Mesothelial cell of epicardium (in vitro differentiated cells): ENCODE measurements at regions not wholly inside any gene's neighbourhood (a gene's known extent, or its start where the extent isn't known, plus 50 kb on each side); places are given as distances from the start of the nearest gene placed in this dataset.
A peak's percentile ranks its signal among the peaks of the same experiment; 100 is the strongest.

ENCODE experiments used
- DNase-seq, 2 experiments: peaks; one replicate each; pipeline ENCODE4 v3.0.0; 2021; ENCODE audit warnings: low spot score in 2 of 2; ENCODE audit not compliant: unreplicated experiment in 2 of 2
- H3K27ac Mint-ChIP-seq: 2 replicates; pipeline ENCODE4 v1.8.0; 2021; ENCODE audit warnings: mixed read lengths
- H3K27me3 Mint-ChIP-seq: 2 replicates; pipeline ENCODE4 v1.8.0; 2021; ENCODE audit warnings: low read depth, mixed read lengths
- H3K36me3 Mint-ChIP-seq: 2 replicates; pipeline ENCODE4 v1.8.0; 2021; ENCODE audit warnings: mixed read lengths
- H3K4me1 Mint-ChIP-seq: 2 replicates; pipeline ENCODE4 v1.8.0; 2021; ENCODE audit warnings: mixed read lengths
- H3K4me3 Mint-ChIP-seq: 2 replicates; pipeline ENCODE4 v1.8.0; 2021; ENCODE audit warnings: mild to moderate bottlenecking, moderate library complexity, mixed read lengths
- H3K9me3 Mint-ChIP-seq: 2 replicates; pipeline ENCODE4 v1.8.0; 2021; ENCODE audit warnings: mixed read lengths
- TF ChIP-seq, protein P1 (sequence below): fragments of 200-600 bp; sonication (generic); IDR thresholded peaks from one replicate; pipeline ENCODE4 v1.5.0; 2021; ENCODE audit warnings: antibody characterized with exemption; ENCODE audit not compliant: unreplicated experiment

DNA sequence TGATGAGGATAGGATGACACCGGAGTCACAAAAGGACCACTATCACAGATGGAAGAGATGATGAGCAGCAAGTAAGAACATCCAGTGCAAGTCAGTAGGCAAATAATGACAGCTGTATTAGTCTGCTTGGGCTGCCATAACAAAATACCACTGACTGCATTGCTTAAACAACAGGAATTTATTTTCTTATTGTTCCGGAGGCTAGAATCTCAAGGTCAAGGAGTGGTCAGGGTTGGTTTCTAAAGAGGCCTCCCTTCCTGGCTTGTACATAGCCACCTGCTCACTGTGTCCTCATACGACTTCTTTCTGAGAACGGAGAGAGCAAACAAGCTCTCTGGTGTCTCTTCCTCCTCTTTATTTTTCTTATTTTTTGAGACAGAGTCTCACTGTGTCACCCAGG lies 380.7 kb downstream of the PLOD2 start:
- TF ChIP-seq, protein P1, sequence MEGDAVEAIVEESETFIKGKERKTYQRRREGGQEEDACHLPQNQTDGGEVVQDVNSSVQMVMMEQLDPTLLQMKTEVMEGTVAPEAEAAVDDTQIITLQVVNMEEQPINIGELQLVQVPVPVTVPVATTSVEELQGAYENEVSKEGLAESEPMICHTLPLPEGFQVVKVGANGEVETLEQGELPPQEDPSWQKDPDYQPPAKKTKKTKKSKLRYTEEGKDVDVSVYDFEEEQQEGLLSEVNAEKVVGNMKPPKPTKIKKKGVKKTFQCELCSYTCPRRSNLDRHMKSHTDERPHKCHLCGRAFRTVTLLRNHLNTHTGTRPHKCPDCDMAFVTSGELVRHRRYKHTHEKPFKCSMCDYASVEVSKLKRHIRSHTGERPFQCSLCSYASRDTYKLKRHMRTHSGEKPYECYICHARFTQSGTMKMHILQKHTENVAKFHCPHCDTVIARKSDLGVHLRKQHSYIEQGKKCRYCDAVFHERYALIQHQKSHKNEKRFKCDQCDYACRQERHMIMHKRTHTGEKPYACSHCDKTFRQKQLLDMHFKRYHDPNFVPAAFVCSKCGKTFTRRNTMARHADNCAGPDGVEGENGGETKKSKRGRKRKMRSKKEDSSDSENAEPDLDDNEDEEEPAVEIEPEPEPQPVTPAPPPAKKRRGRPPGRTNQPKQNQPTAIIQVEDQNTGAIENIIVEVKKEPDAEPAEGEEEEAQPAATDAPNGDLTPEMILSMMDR, result no peak
- Mint-ChIP-seq H3K36me3 (no peaks in the 10 kb centered on the region), H3K4me3 (no peak overlapping the region), H3K27ac (no peak overlapping the region), H3K27me3 (no peaks in the 10 kb centered on the region), H3K4me1 (peaks cover 3% of the 10 kb centered on the region), H3K9me3 (no peaks in the 10 kb centered on the region)
- no peak for DNase-seq

DNA sequence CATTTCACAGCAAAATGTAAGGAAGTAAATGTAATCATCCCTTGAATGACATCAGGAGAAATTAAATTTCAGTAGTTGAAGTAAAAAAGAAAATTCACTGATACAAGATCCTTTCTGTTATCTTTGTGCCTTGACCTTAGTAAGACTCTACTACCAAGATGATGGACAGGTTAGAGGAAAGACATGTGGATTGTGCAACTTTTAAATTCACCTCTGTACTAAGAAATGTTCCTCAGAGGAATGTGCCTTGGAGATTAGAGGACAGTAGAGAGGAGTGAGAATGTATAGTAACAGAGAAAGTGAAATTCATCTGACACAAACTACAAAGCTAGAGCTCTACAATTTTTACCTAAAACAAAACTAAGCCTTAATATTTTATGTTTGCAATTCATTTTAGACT lies 375.3 kb downstream of the PLOD2 start:
- Mint-ChIP-seq H3K36me3 (no peaks in the 10 kb centered on the region), H3K27me3 (no peaks in the 10 kb centered on the region), H3K27ac (peak overlapping the region; percentile 21), H3K4me1 (peaks cover 11% of the 10 kb centered on the region), H3K4me3 (no peak overlapping the region), H3K9me3 (peaks cover 4% of the 10 kb centered on the region)
- TF ChIP-seq, protein P1, result no peak
- DNase-seq, result no peak

DNA sequence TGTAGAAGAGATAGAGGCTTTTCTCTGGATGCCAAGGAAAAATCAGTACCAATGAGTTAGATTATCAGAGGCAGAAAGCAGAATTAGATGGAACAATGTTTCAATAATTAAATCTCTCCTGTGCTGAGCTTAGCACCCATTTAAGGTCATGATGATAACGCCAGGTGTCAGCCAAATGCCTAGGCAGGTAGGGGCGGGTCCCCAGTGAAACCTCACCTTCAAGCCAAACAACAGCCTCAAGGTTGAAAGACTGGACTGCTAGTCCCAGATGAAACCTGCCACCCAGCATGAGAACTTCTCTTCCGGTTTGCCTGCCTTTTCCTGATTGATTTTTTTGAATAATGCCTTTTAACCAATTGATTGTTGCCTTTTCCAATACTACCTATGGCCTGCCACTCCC lies 363.0 kb downstream of the PLOD2 start:
- H3K4me3 Mint-ChIP-seq, result no peak overlapping the region
- H3K36me3 Mint-ChIP-seq, result peaks cover 9% of the 10 kb centered on the region
- no peak for DNase-seq
- no peak overlapping the region for H3K27ac Mint-ChIP-seq
- peaks cover 18% of the 10 kb centered on the region for H3K4me1 Mint-ChIP-seq
- H3K27me3 Mint-ChIP-seq, result no peaks in the 10 kb centered on the region
- H3K9me3 Mint-ChIP-seq, result peaks cover 25% of the 10 kb centered on the region
- TF ChIP-seq, protein P1, result no peak

DNA sequence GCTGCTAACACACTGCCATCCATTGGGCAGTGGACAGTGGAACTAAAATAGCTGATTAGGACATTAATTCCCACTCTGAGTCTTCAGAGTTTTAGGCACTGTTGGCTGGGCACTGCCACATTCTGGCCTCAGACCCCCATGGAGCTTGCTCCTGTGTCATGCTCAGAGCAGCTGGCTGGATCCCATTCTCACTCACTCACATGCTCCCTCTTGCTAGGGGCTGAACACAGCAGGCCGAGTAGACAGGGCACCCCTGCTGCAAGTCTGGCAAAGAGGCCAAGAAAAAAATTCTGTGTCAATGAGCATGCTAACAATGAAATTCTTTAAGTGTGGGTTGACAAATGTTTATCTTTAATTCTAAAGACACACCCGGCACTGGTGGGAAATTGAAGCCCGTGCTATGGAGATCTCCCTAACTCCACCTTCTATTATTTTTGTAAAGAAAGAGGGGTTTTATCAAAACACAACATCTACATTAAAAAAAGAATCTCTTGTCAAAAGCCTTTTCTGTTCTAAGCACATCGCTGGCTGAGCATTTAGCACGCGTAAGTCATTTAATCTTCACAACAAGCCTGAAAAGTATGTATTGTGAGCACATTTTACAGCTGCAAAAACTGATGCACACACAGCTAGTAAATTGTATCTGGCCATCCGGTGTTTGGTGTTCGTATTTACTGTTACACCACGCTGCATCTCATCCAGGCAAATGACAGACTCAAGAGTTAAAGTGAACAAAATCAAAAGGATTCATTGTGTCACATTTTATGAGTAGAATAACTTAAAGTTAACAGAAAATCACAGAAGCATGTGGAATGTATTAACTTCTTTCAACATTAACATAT lies 362.1 kb downstream of the PLOD2 start:
- no peak for DNase-seq

DNA sequence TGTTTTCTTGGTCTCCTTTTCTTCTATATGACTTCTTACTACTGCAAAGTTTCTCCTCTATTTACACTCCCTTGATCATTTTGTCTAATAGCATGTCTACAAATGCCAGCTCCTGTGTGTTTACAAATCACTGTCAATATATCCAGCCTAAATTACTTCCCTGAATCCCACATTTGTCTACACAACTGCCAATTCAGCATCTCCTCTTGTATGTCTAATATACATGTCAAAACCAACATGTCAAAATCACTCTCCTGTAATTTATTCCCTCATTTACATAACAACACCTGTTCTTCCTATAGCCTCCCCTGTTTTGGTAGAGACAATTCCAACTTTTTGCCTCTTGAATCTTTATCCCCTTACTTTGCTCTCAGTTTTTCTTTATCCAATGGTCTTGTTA lies 359.3 kb downstream of the PLOD2 start:
- no peak for DNase-seq
- Mint-ChIP-seq H3K9me3 (no peaks in the 10 kb centered on the region), H3K4me1 (peaks cover 18% of the 10 kb centered on the region), H3K4me3 (no peak overlapping the region), H3K27ac (no peak overlapping the region), H3K27me3 (no peaks in the 10 kb centered on the region), H3K36me3 (no peaks in the 10 kb centered on the region)
- TF ChIP-seq, protein P1, result no peak

More for the DNA sequence above, 362.1 kb downstream of the PLOD2 start:
- peaks cover 18% of the 10 kb centered on the region for H3K4me1 Mint-ChIP-seq
- no peak overlapping the region for H3K4me3 Mint-ChIP-seq
- H3K36me3 Mint-ChIP-seq, result peaks cover 5% of the 10 kb centered on the region
- no peak overlapping the region for H3K27ac Mint-ChIP-seq
- H3K27me3 Mint-ChIP-seq, result no peaks in the 10 kb centered on the region
- TF ChIP-seq, protein P1, result no peak
- H3K9me3 Mint-ChIP-seq, result peaks cover 20% of the 10 kb centered on the region
